Naive B cell (primary cell): ENCODE measurements at regions not wholly inside any gene's neighbourhood (a gene's known extent, or its start where the extent isn't known, plus 50 kb on each side); places are given as distances from the start of the nearest gene placed in this dataset.
"Not testable (repeated sequence)": the region's sequence is repeated elsewhere in the genome, so short reads cannot be mapped to it uniquely, and the experiment has no call there.

Source experiments
- ATAC-seq, 2 donors: fragments of 150-1000 bp; cut with Tn5 transposase; 2 replicates each; pipeline ENCODE4 v1.10.0; 2021; ENCODE audit warnings: low read depth in 2 of 2, mild to moderate bottlenecking in 2 of 2, moderate library complexity in 2 of 2
- DNase-seq: peaks from one replicate; pipeline ENCODE4 v3.0.0; 2022
- H3K27ac Mint-ChIP-seq, 6 donors: one replicate each; pipeline ENCODE4 v1.8.0; 2020 to 2022; ENCODE audit warnings: mild to moderate bottlenecking in 6 of 6, mixed read lengths in 6 of 6, moderate library complexity in 5 of 6, inconsistent platforms in 2 of 6
- H3K27me3 Mint-ChIP-seq, 3 donors: one replicate each; pipeline ENCODE4 v1.8.0; 2021 to 2022; ENCODE audit warnings: mixed read lengths in 3 of 3, mild to moderate bottlenecking in 1 of 3
- H3K36me3 Mint-ChIP-seq, 2 donors: one replicate each; pipeline ENCODE4 v1.8.0; 2020 to 2022; ENCODE audit warnings: mixed read lengths in 2 of 2, inconsistent platforms in 1 of 2, mild to moderate bottlenecking in 1 of 2
- H3K4me1 Mint-ChIP-seq, 3 donors: one replicate each; pipeline ENCODE4 v1.8.0; 2020 to 2022; ENCODE audit warnings: mixed read lengths in 3 of 3, inconsistent platforms in 1 of 3, mild to moderate bottlenecking in 1 of 3, moderate library complexity in 1 of 3
- H3K4me3 Mint-ChIP-seq, 8 donors: one replicate each; pipeline ENCODE4 v1.8.0; 2020 to 2022; ENCODE audit warnings: mild to moderate bottlenecking in 8 of 8, mixed read lengths in 8 of 8, moderate library complexity in 8 of 8, inconsistent platforms in 2 of 8
- H3K9me3 Mint-ChIP-seq, 7 donors: one replicate each; pipeline ENCODE4 v1.8.0; 2020 to 2022; ENCODE audit warnings: mixed read lengths in 7 of 7, mild to moderate bottlenecking in 5 of 7, inconsistent platforms in 2 of 7, moderate library complexity in 1 of 7

- no peak for DNase-seq
- Mint-ChIP-seq H3K4me1 (no peaks in the 10 kb centered on the region), H3K4me3 (no peak overlapping the region), H3K36me3 (no peaks in the 10 kb centered on the region), H3K9me3 (peaks cover 0 to 8% (median 3%) of the 10 kb centered on the region in 7 donors), H3K27ac (no peak overlapping the region), H3K27me3 (no peaks in the 10 kb centered on the region)
- no peak for ATAC-seq
These were observed 480.7 kb upstream of the SPTLC3 start for GRCh38 chr20:12528104-12528503.

- H3K4me3 Mint-ChIP-seq: no peak overlapping the region
- H3K9me3 Mint-ChIP-seq: peaks cover 0 to 12% (median 3%) of the 10 kb centered on the region in 7 donors
- H3K36me3 Mint-ChIP-seq: no peaks in the 10 kb centered on the region
- ATAC-seq: no peak
- no peak for DNase-seq
- H3K27me3 Mint-ChIP-seq: no peaks in the 10 kb centered on the region
- no peaks in the 10 kb centered on the region for H3K4me1 Mint-ChIP-seq
- H3K27ac Mint-ChIP-seq: no peak overlapping the region
These were observed 480.2 kb upstream of the SPTLC3 start for GRCh38 chr20:12528591-12529041.

GRCh38 chr20:12531626-12532025, 477.1 kb upstream of the SPTLC3 start:
- Mint-ChIP-seq H3K9me3 (peaks cover 0 to 8% (median 0%) of the 10 kb centered on the region in 7 donors), H3K4me3 (no peak overlapping the region), H3K27me3 (no peaks in the 10 kb centered on the region), H3K27ac (no peak overlapping the region), H3K36me3 (no peaks in the 10 kb centered on the region), H3K4me1 (no peaks in the 10 kb centered on the region)
- no peak for DNase-seq
- no peak for ATAC-seq

GRCh38 chr20:12535316-12535715, 473.5 kb upstream of the SPTLC3 start:
- Mint-ChIP-seq H3K27ac (no peak overlapping the region), H3K4me3 (no peak overlapping the region), H3K36me3 (no peaks in the 10 kb centered on the region), H3K27me3 (no peaks in the 10 kb centered on the region), H3K4me1 (no peaks in the 10 kb centered on the region), H3K9me3 (peaks cover 0 to 10% (median 4%) of the 10 kb centered on the region in 7 donors)
- ATAC-seq (no peak), DNase-seq (no peak)

- peaks cover 0 to 10% (median 4%) of the 10 kb centered on the region in 7 donors for H3K9me3 Mint-ChIP-seq
- ATAC-seq (no peak), DNase-seq (no peak)
- no peak overlapping the region for H3K4me3 Mint-ChIP-seq
- H3K4me1 Mint-ChIP-seq: no peaks in the 10 kb centered on the region
- H3K27me3 Mint-ChIP-seq: no peaks in the 10 kb centered on the region
- no peak overlapping the region for H3K27ac Mint-ChIP-seq
- H3K36me3 Mint-ChIP-seq: no peaks in the 10 kb centered on the region
These were observed 473.0 kb upstream of the SPTLC3 start for GRCh38 chr20:12535770-12536169.

- ATAC-seq (no peak), DNase-seq (no peak)
- no peaks in the 10 kb centered on the region for H3K36me3 Mint-ChIP-seq
- H3K4me3 Mint-ChIP-seq: no peak overlapping the region
- H3K27ac Mint-ChIP-seq: no peak overlapping the region
- no peaks in the 10 kb centered on the region for H3K27me3 Mint-ChIP-seq
- peaks cover 0 to 2% (median 0%) of the 10 kb centered on the region in 7 donors for H3K9me3 Mint-ChIP-seq
- H3K4me1 Mint-ChIP-seq: no peaks in the 10 kb centered on the region
These were observed 454.3 kb upstream of the SPTLC3 start for GRCh38 chr20:12554426-12554825.

- DNase-seq (no peak), ATAC-seq (no peak)
- Mint-ChIP-seq H3K27me3 (no peaks in the 10 kb centered on the region), H3K4me1 (no peaks in the 10 kb centered on the region), H3K9me3 (peaks cover 0 to 2% (median 0%) of the 10 kb centered on the region in 7 donors), H3K36me3 (no peaks in the 10 kb centered on the region), H3K4me3 (no peak overlapping the region), H3K27ac (no peak overlapping the region)
These were observed 453.4 kb upstream of the SPTLC3 start for GRCh38 chr20:12555369-12555768.

GRCh38 chr20:12555849-12556248, 452.9 kb upstream of the SPTLC3 start:
- H3K36me3 Mint-ChIP-seq, H3K27me3 Mint-ChIP-seq, ATAC-seq, H3K4me1 Mint-ChIP-seq, H3K9me3 Mint-ChIP-seq, H3K4me3 Mint-ChIP-seq, DNase-seq, H3K27ac Mint-ChIP-seq: not testable (repeated sequence)

GRCh38 chr20:12557224-12557623, 451.5 kb upstream of the SPTLC3 start:
- Mint-ChIP-seq H3K27me3 (no peaks in the 10 kb centered on the region), H3K4me1 (no peaks in the 10 kb centered on the region), H3K4me3 (no peak overlapping the region), H3K36me3 (no peaks in the 10 kb centered on the region), H3K27ac (no peak overlapping the region), H3K9me3 (peaks cover 0 to 16% (median 10%) of the 10 kb centered on the region in 7 donors)
- DNase-seq: no peak
- no peak for ATAC-seq

- Mint-ChIP-seq H3K4me1 (no peaks in the 10 kb centered on the region), H3K27ac (no peak overlapping the region), H3K9me3 (peaks cover 0 to 19% (median 14%) of the 10 kb centered on the region in 7 donors), H3K27me3 (no peaks in the 10 kb centered on the region), H3K4me3 (no peak overlapping the region), H3K36me3 (no peaks in the 10 kb centered on the region)
- DNase-seq (no peak), ATAC-seq (no peak)
These were observed 443.8 kb upstream of the SPTLC3 start for GRCh38 chr20:12564979-12565378.

GRCh38 chr20:12566596-12566995, 442.2 kb upstream of the SPTLC3 start:
- Mint-ChIP-seq H3K36me3 (no peaks in the 10 kb centered on the region), H3K4me3 (no peak overlapping the region), H3K9me3 (peaks cover 0 to 12% (median 9%) of the 10 kb centered on the region in 7 donors), H3K27me3 (no peaks in the 10 kb centered on the region), H3K27ac (no peak overlapping the region), H3K4me1 (no peaks in the 10 kb centered on the region)
- DNase-seq (no peak), ATAC-seq (no peak)

GRCh38 chr20:12570371-12570770, 438.4 kb upstream of the SPTLC3 start:
- Mint-ChIP-seq H3K4me3 (no peak overlapping the region), H3K27ac (no peak overlapping the region), H3K36me3 (no peaks in the 10 kb centered on the region), H3K27me3 (no peaks in the 10 kb centered on the region), H3K4me1 (no peaks in the 10 kb centered on the region), H3K9me3 (peaks cover 0 to 2% (median 0%) of the 10 kb centered on the region in 7 donors)
- no peak for DNase-seq
- ATAC-seq: no peak

GRCh38 chr20:12573442-12573841, 435.3 kb upstream of the SPTLC3 start:
- H3K9me3 Mint-ChIP-seq: peaks cover 0 to 2% (median 0%) of the 10 kb centered on the region in 7 donors
- no peaks in the 10 kb centered on the region for H3K27me3 Mint-ChIP-seq
- ATAC-seq (no peak), DNase-seq (no peak)
- no peak overlapping the region for H3K27ac Mint-ChIP-seq
- no peaks in the 10 kb centered on the region for H3K36me3 Mint-ChIP-seq
- H3K4me1 Mint-ChIP-seq: no peaks in the 10 kb centered on the region
- no peak overlapping the region for H3K4me3 Mint-ChIP-seq

- Mint-ChIP-seq H3K27me3 (no peaks in the 10 kb centered on the region), H3K4me3 (no peak overlapping the region), H3K9me3 (peaks cover 0 to 1% (median 0%) of the 10 kb centered on the region in 7 donors), H3K36me3 (no peaks in the 10 kb centered on the region), H3K4me1 (no peaks in the 10 kb centered on the region), H3K27ac (no peak overlapping the region)
- DNase-seq (no peak), ATAC-seq (no peak)
These were observed 433.2 kb upstream of the SPTLC3 start for GRCh38 chr20:12575352-12576095.
